Right ventricle myocardium superior (tissue), 1 donor: ENCODE measurements at regions not wholly inside any gene's neighbourhood (a gene's known extent, or its start where the extent isn't known, plus 50 kb on each side); places are given as distances from the start of the nearest gene placed in this dataset.
"Not testable (repeated sequence)": the region's sequence is repeated elsewhere in the genome, so short reads cannot be mapped to it uniquely, and the experiment has no call there.

Experiments
- ATAC-seq: fragments of 200-7000 bp; cut with Tn5 transposase; one replicate; pipeline ENCODE4 v1.9.1; 2020; ENCODE audit warnings: mild to moderate bottlenecking; ENCODE audit not compliant: poor library complexity
- DNase-seq: peaks from one replicate; pipeline ENCODE4 v3.0.0-alpha.2; 2020
- intact Hi-C: fragments of 100-400 bp; cut with DNase I; formaldehyde crosslinking; loops from one replicate; pipeline ENCODE4 v1.11.2; 2022
- donor health status: DM: no; HTN: yes; CAD: no; lungs with severe emphysema.

- no peak for DNase-seq
- no peak for ATAC-seq
- intact Hi-C loops: no loop called here
These were observed 452.1 kb upstream of the RGMB start for GRCh38 chr5:98321361-98321760.

- DNase-seq, ATAC-seq, intact Hi-C loops: not testable (repeated sequence)
These were observed 448.3 kb upstream of the RGMB start for GRCh38 chr5:98325187-98325586.

GRCh38 chr5:98328015-98328414 is 445.4 kb upstream of the RGMB start:
- ATAC-seq: no peak
- intact Hi-C loops: no loop called here
- no peak for DNase-seq

- intact Hi-C loops: no loop called here
- no peak for DNase-seq
- no peak for ATAC-seq
These were observed 442.6 kb upstream of the RGMB start for GRCh38 chr5:98330871-98331270.

GRCh38 chr5:98333921-98334320 is 439.5 kb upstream of the RGMB start:
- ATAC-seq (no peak), DNase-seq (no peak)
- intact Hi-C loops: no loop called here

GRCh38 chr5:98334946-98335345 is 438.5 kb upstream of the RGMB start:
- intact Hi-C loops: no loop called here
- DNase-seq (no peak), ATAC-seq (no peak)

- no peak for ATAC-seq
- intact Hi-C loops: no loop called here
- no peak for DNase-seq
These were observed 434.2 kb upstream of the RGMB start for GRCh38 chr5:98339141-98339848.

- ATAC-seq (peak; percentile 46), DNase-seq (no peak)
- intact Hi-C loops: no loop called here
These were observed 432.1 kb upstream of the RGMB start for GRCh38 chr5:98341038-98342032.

- DNase-seq, intact Hi-C loops, ATAC-seq: not testable (repeated sequence)
These were observed 430.4 kb upstream of the RGMB start for GRCh38 chr5:98342958-98343660.

GRCh38 chr5:98349251-98349989 is 424.0 kb upstream of the RGMB start:
- intact Hi-C loops: no loop called here
- ATAC-seq (no peak), DNase-seq (no peak)

GRCh38 chr5:98349990-98350365 is 423.5 kb upstream of the RGMB start:
- no peak for ATAC-seq
- intact Hi-C loops: no loop called here
- DNase-seq: no peak

GRCh38 chr5:98354922-98355321 is 418.5 kb upstream of the RGMB start:
- DNase-seq (no peak), ATAC-seq (no peak)
- intact Hi-C loops: no loop called here

GRCh38 chr5:98360548-98360947 is 412.9 kb upstream of the RGMB start:
- DNase-seq (no peak), ATAC-seq (no peak)
- intact Hi-C loops: no loop called here

GRCh38 chr5:98363157-98363556 is 410.3 kb upstream of the RGMB start:
- ATAC-seq: no peak

GRCh38 chr5:98364549-98364948 is 408.9 kb upstream of the RGMB start:
- intact Hi-C loops: no loop called here
- DNase-seq: no peak
- no peak for ATAC-seq

More at GRCh38 chr5:98363157-98363556, 410.3 kb upstream of the RGMB start:
- no peak for DNase-seq
- intact Hi-C loops: no loop called here

GRCh38 chr5:98365126-98365525 is 408.3 kb upstream of the RGMB start:
- no peak for ATAC-seq
- intact Hi-C loops: no loop called here

GRCh38 chr5:98368141-98368540 is 405.3 kb upstream of the RGMB start:
- ATAC-seq (no peak), DNase-seq (no peak)
- intact Hi-C loops: no loop called here

More at GRCh38 chr5:98365126-98365525, 408.3 kb upstream of the RGMB start:
- DNase-seq: no peak

GRCh38 chr5:98372351-98372750 is 401.1 kb upstream of the RGMB start:
- ATAC-seq (no peak), DNase-seq (no peak)
- intact Hi-C loops: no loop called here
